Spleen (tissue), 7 donors: ENCODE measurements at regions not wholly inside any gene's neighbourhood (a gene's known extent, or its start where the extent isn't known, plus 50 kb on each side); places are given as distances from the start of the nearest gene placed in this dataset.

Experiments
- CTCF ChIP-seq, 11 experiments: fragments of 200-600 bp in 7 of 11; fragments of 450-650 bp in 4 of 11; sonication (generic) in 4 of 11; IDR thresholded peaks in 8 of 11; conservative IDR thresholded peaks in 3 of 11; 1 replicate in 7 of 11; 2 replicates in 4 of 11; pipeline versions ENCODE4 v1.4.0 to v1.8.0; 2016 to 2021; ENCODE audit warnings: antibody characterized with exemption in 11 of 11, inconsistent platforms in 4 of 11, mild to moderate bottlenecking in 1 of 11
- POLR2AphosphoS5 ChIP-seq, 3 donors: sonication (generic); formaldehyde crosslinking; IDR thresholded peaks; one replicate each; pipeline ENCODE4 v1.5.1; 2017; ENCODE audit warnings: antibody characterized with exemption in 3 of 3
- donor health status: DM: no; HTN: no; CAD: no; lungs with moderate emphysema.
- donor health status: DM: no; HTN: no; CAD: no.
- donor health status: DM: no; HTN: no; CAD: no.

DNA sequence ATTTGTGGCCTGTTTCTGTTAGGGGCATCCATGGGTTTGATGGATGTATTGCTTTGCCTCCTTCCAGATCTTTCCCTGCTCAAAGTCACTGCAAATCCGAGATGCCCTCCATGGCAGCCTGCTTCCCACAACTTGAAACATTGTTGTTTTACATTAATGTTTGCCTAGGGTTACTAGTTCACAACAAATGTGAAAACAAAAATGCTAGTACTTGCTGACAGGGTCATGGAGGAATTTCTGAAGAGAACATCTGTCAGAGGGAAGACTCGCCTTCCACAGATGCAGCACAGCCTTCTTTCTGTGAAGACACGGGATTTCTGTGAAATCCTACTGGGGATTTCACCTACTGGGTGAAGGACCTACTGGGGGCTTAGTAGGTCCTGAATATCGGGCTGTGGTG is 260.0 kb upstream of the FN1 start:
- no peak for TF ChIP-seq POLR2AphosphoS5 (IDR thresholded peaks at IDR 0.05)
- TF ChIP-seq CTCF (IDR thresholded peaks at IDR 0.05 in 8 of 11, conservative IDR thresholded peaks at IDR 0.05 in 3 of 11), result no peak
